Chondrocyte (in vitro differentiated cells): ENCODE measurements at regions not wholly inside any gene's neighbourhood (a gene's known extent, or its start where the extent isn't known, plus 50 kb on each side); places are given as distances from the start of the nearest gene placed in this dataset.

ENCODE experiments used
- DNase-seq: peaks from one replicate; pipeline ENCODE4 v3.0.0; 2021; ENCODE audit warnings: mixed read lengths, low spot score
- H3K27ac Mint-ChIP-seq: one replicate; pipeline ENCODE4 v1.8.0; 2021; ENCODE audit warnings: mild to moderate bottlenecking, moderate library complexity, mixed read lengths; ENCODE audit not compliant: unreplicated experiment
- H3K27me3 Mint-ChIP-seq: 2 replicates; pipeline ENCODE4 v1.8.0; 2021; ENCODE audit warnings: low read depth, mixed read lengths
- H3K36me3 Mint-ChIP-seq: 2 replicates; pipeline ENCODE4 v1.8.0; 2021; ENCODE audit warnings: low read depth, mixed read lengths
- H3K4me1 Mint-ChIP-seq: 2 replicates; pipeline ENCODE4 v1.8.0; 2021; ENCODE audit warnings: low read depth, mild to moderate bottlenecking, mixed read lengths
- H3K4me3 Mint-ChIP-seq: one replicate; pipeline ENCODE4 v1.8.0; 2021; ENCODE audit warnings: mild to moderate bottlenecking, moderate library complexity, mixed read lengths; ENCODE audit not compliant: unreplicated experiment
- H3K9me3 Mint-ChIP-seq: 2 replicates; pipeline ENCODE4 v1.8.0; 2021; ENCODE audit warnings: low read depth, mixed read lengths
- TF ChIP-seq, protein P1 (sequence below): fragments of 200-600 bp; sonication (generic); IDR thresholded peaks from 2 replicates; pipeline ENCODE4 v1.5.0; 2021; ENCODE audit warnings: antibody characterized with exemption, mild to moderate bottlenecking, moderate library complexity

DNA sequence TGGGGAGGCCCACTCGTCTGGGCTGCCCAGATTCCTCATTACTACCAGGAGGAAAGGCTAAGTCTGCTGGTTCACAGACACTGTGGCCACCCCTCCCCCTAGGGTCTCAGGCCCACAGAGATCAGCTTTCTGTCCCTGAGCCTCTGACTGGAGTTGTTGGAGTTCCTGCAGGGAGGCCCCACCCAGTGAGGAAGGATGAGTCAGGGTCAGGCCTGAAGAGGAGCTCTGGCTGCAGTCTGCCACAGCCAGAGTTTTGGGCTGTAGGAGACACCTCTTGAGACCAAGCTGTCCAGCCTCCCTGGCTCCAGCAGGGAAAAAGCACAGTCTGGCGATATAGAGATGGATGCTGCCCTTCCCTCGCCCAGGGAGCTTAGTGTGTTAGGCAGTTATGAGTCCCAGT, 720.9 kb upstream of the SEMA6D start:
- DNase-seq = no peak
- no peaks in the 10 kb centered on the region for H3K4me1 Mint-ChIP-seq
- H3K9me3 Mint-ChIP-seq = peaks cover 58% of the 10 kb centered on the region
- TF ChIP-seq, protein P1, sequence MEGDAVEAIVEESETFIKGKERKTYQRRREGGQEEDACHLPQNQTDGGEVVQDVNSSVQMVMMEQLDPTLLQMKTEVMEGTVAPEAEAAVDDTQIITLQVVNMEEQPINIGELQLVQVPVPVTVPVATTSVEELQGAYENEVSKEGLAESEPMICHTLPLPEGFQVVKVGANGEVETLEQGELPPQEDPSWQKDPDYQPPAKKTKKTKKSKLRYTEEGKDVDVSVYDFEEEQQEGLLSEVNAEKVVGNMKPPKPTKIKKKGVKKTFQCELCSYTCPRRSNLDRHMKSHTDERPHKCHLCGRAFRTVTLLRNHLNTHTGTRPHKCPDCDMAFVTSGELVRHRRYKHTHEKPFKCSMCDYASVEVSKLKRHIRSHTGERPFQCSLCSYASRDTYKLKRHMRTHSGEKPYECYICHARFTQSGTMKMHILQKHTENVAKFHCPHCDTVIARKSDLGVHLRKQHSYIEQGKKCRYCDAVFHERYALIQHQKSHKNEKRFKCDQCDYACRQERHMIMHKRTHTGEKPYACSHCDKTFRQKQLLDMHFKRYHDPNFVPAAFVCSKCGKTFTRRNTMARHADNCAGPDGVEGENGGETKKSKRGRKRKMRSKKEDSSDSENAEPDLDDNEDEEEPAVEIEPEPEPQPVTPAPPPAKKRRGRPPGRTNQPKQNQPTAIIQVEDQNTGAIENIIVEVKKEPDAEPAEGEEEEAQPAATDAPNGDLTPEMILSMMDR = no peak
- H3K27ac Mint-ChIP-seq = no peak overlapping the region
- H3K4me3 Mint-ChIP-seq = no peak overlapping the region
- no peaks in the 10 kb centered on the region for H3K36me3 Mint-ChIP-seq
- no peaks in the 10 kb centered on the region for H3K27me3 Mint-ChIP-seq

DNA sequence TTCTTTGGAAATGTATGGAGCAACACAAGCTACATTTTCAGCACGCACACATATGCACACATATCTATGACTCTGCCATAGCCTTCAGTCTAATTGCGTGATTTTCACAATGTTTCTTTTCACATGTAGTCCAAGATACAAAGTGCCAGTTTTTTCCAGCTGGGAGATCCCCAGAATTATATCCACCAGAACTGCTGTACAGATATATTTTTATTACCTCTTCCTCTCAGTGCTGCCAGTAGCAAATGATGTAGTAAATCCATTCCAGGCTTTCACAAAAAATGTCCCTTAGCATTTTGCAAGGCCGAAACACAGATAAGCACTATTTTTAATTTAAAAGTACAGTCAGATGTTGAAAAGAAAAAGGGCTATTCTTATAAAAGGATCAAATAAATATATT, 719.8 kb upstream of the SEMA6D start:
- TF ChIP-seq, protein P1 = no peak

DNA sequence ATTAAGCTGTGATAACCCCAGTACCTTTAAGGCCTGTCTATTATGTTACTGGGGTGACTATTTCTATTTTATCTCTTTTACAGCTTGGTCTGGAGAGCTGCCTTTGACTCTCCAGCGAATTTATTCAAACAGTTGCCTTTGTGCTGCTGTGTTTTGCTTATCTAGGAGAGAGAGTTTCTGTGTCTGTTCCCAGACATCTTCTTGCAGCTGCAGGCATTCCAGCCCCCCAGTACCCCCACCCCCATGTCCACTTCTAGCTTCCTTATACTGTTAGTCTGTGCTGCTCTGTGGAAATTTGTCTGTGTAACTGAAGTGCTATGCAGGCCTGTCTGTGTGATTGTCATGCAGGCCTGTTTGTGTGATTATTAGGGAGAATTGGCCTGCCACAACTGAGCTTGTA, 713.7 kb upstream of the SEMA6D start:
- TF ChIP-seq, protein P1 = no peak
- Mint-ChIP-seq H3K4me3 (no peak overlapping the region), H3K4me1 (no peaks in the 10 kb centered on the region), H3K9me3 (peaks cover 54% of the 10 kb centered on the region), H3K36me3 (no peaks in the 10 kb centered on the region), H3K27ac (no peak overlapping the region), H3K27me3 (no peaks in the 10 kb centered on the region)
- DNase-seq = no peak

More for the DNA sequence above, 719.8 kb upstream of the SEMA6D start:
- no peak for DNase-seq
- H3K27me3 Mint-ChIP-seq = no peaks in the 10 kb centered on the region
- H3K9me3 Mint-ChIP-seq = peaks cover 49% of the 10 kb centered on the region
- no peak overlapping the region for H3K4me3 Mint-ChIP-seq
- H3K4me1 Mint-ChIP-seq = no peaks in the 10 kb centered on the region
- no peaks in the 10 kb centered on the region for H3K36me3 Mint-ChIP-seq
- no peak overlapping the region for H3K27ac Mint-ChIP-seq

DNA sequence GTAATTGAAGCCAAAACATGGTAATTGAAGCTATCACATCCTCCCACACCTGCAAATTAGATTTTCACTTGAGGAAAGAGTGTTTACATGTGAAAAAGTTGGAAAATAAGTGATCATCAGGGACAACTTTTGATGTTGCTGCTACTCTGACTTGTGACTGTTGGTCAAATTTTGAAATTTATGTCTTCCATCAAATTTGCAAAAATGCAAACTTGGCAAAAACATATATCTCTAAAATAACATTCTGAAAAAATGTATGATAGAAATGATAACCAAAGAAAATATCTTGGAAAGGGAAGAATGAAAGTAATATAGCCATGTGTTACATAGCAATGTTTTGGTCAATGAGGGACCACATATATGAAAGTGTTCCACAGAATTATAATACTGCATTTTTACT, 703.9 kb upstream of the SEMA6D start:
- H3K36me3 Mint-ChIP-seq = no peaks in the 10 kb centered on the region
- H3K4me3 Mint-ChIP-seq = no peak overlapping the region
- H3K4me1 Mint-ChIP-seq = no peaks in the 10 kb centered on the region
- no peaks in the 10 kb centered on the region for H3K27me3 Mint-ChIP-seq
- H3K9me3 Mint-ChIP-seq = peaks cover 23% of the 10 kb centered on the region
- TF ChIP-seq, protein P1 = no peak
- DNase-seq = no peak
- H3K27ac Mint-ChIP-seq = no peak overlapping the region

DNA sequence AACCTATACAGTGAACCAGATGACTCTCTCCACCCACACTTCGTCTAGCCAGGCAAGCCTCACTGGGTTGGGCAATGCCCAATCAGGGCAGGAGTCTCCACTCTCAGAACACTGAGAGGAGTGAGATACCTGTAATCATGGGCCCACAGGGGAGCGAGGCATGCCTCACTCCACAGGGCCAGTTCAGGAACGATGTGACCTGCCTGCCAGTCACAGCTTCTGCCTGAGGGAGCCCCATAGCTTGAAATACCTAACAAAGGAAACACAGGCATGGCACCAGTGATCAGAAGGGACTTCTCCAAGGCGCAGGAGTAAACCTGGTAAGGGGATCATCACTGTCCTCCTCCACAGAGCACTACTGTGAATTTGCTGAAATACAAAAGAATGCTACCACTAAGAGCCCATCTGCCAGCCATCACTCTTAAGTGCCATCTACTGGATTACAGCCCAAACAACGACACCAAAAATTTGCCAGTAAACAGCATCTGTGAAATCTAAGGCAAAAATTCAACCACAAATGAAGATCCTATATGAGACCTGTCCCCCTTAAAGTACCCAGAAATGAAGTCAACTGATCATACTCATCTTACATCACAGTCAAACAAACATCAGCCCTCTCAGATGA, 689.9 kb upstream of the SEMA6D start:
- TF ChIP-seq, protein P1 = no peak

More for the DNA sequence above, 689.9 kb upstream of the SEMA6D start:
- DNase-seq = no peak
- no peak overlapping the region for H3K4me3 Mint-ChIP-seq
- H3K27ac Mint-ChIP-seq = no peak overlapping the region
- no peaks in the 10 kb centered on the region for H3K4me1 Mint-ChIP-seq
- H3K36me3 Mint-ChIP-seq = no peaks in the 10 kb centered on the region
- no peaks in the 10 kb centered on the region for H3K27me3 Mint-ChIP-seq
- peaks cover 32% of the 10 kb centered on the region for H3K9me3 Mint-ChIP-seq
